Smooth muscle cell (in vitro differentiated cells): ENCODE measurements at regions not wholly inside any gene's neighbourhood (a gene's known extent, or its start where the extent isn't known, plus 50 kb on each side); places are given as distances from the start of the nearest gene placed in this dataset.

ENCODE experiments used
- DNase-seq: peaks from one replicate; lab custom pipeline; 2025; ENCODE audit not compliant: unreplicated experiment; lab: John Stamatoyannopoulos, UW
- H2AFZ ChIP-seq: fragments of 200-600 bp; sonication (generic); 2 replicates; pipeline ENCODE4 v1.6.0; 2016; ENCODE audit warnings: antibody characterized with exemption, low read depth, mild to moderate bottlenecking
- H3F3A ChIP-seq: fragments of 200-600 bp; sonication (generic); 2 replicates; pipeline ENCODE4 v1.6.0; 2017; ENCODE audit warnings: antibody characterized with exemption, low read depth
- H3K27ac ChIP-seq: fragments of 200-600 bp; sonication (generic); 2 replicates; pipeline ENCODE4 v1.5.1; 2016; ENCODE audit warnings: low read depth, mild to moderate bottlenecking
- H3K27me3 ChIP-seq: fragments of 200-600 bp; sonication (generic); 2 replicates; pipeline ENCODE4 v1.6.1; 2016; ENCODE audit warnings: low read depth, mild to moderate bottlenecking
- H3K36me3 ChIP-seq: fragments of 200-600 bp; sonication (generic); 2 replicates; pipeline ENCODE4 v1.5.1; 2016; ENCODE audit warnings: low read depth
- H3K4me1 ChIP-seq: fragments of 200-600 bp; sonication (generic); 2 replicates; pipeline ENCODE4 v1.5.1; 2016; ENCODE audit warnings: low read depth
- H3K4me2 ChIP-seq: fragments of 200-600 bp; sonication (generic); 2 replicates; pipeline ENCODE4 v1.6.0; 2016; ENCODE audit warnings: mild to moderate bottlenecking
- H3K4me3 ChIP-seq: fragments of 200-600 bp; sonication (generic); 2 replicates; pipeline ENCODE4 v1.5.1; 2016; ENCODE audit warnings: mild to moderate bottlenecking
- H3K79me2 ChIP-seq: fragments of 200-600 bp; sonication (generic); 2 replicates; pipeline ENCODE4 v1.6.0; 2016; ENCODE audit warnings: low read depth, mild to moderate bottlenecking
- H3K9ac ChIP-seq: fragments of 200-600 bp; sonication (generic); 2 replicates; pipeline ENCODE4 v1.6.0; 2016; ENCODE audit warnings: low read depth
- H3K9me3 ChIP-seq: fragments of 200-600 bp; sonication (generic); replicated peaks from 2 replicates; pipeline ENCODE4 v1.5.1; 2016; ENCODE audit warnings: low read depth
- H4K20me1 ChIP-seq: fragments of 200-600 bp; sonication (generic); 2 replicates; pipeline ENCODE4 v1.6.0; 2016; ENCODE audit warnings: low read depth
- WGBS: methylation state at CpG from one replicate; pipeline ENCODE4 v1.1.7; 2016; ENCODE audit warnings: low lambda C conversion rate; 5-methylcytosine and 5-hydroxymethylcytosine counted together
- TF ChIP-seq, protein P1 (sequence below): fragments of 200-600 bp; sonication (generic); IDR thresholded peaks from 2 replicates; pipeline ENCODE4 v1.5.1; 2017; ENCODE audit warnings: borderline replicate concordance, mild to moderate bottlenecking, antibody characterized with exemption; ENCODE audit not compliant: insufficient read depth, poor library complexity, severe bottlenecking

DNA sequence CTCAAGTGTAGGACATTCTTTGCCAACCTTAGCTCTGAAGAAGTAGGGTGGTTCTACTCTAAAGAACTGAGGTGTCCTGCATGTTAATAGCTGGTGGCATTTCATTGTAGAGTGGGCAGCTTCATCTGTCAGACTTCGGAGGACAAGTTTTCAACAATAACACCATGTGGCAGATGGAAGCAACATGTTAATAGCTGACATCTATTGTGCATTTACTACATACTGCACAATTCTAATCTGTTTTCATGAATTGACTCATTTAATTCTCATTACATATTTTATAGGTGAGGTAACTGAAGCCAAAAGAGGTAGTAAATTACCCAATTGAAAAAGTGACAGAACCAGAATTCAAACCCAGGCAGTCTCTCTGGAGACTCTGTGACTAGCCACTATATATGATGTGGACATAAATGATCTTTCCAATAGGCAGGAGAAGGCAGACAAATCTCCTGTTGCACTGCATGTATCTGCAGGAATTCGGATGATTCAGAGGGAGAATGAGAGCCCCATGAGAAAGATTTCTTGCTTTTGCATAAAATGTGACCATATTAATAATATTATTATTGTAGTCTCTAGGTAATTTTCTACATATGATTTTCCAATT lies 137.2 kb upstream of the E2F7 start:
- no peak overlapping the region for H2AFZ ChIP-seq
- H3K27ac ChIP-seq, result no peak overlapping the region
- H3K4me1 ChIP-seq, result no peaks in the 10 kb centered on the region
- H4K20me1 ChIP-seq, result no peaks in the 10 kb centered on the region
- DNase-seq, result no peak
- no peak overlapping the region for H3K4me3 ChIP-seq
- H3K27me3 ChIP-seq, result no peaks in the 10 kb centered on the region
- no peaks in the 10 kb centered on the region for H3K36me3 ChIP-seq
- H3K79me2 ChIP-seq, result no peaks in the 10 kb centered on the region
- TF ChIP-seq, protein P1, sequence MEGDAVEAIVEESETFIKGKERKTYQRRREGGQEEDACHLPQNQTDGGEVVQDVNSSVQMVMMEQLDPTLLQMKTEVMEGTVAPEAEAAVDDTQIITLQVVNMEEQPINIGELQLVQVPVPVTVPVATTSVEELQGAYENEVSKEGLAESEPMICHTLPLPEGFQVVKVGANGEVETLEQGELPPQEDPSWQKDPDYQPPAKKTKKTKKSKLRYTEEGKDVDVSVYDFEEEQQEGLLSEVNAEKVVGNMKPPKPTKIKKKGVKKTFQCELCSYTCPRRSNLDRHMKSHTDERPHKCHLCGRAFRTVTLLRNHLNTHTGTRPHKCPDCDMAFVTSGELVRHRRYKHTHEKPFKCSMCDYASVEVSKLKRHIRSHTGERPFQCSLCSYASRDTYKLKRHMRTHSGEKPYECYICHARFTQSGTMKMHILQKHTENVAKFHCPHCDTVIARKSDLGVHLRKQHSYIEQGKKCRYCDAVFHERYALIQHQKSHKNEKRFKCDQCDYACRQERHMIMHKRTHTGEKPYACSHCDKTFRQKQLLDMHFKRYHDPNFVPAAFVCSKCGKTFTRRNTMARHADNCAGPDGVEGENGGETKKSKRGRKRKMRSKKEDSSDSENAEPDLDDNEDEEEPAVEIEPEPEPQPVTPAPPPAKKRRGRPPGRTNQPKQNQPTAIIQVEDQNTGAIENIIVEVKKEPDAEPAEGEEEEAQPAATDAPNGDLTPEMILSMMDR, result no peak
- no peaks in the 10 kb centered on the region for H3K9me3 ChIP-seq
- 93% methylated on average over 2 of the region's 2 CpGs for WGBS
- no peak overlapping the region for H3K4me2 ChIP-seq
- H3K9ac ChIP-seq, result no peak overlapping the region
- H3F3A ChIP-seq, result no peaks in the 10 kb centered on the region

DNA sequence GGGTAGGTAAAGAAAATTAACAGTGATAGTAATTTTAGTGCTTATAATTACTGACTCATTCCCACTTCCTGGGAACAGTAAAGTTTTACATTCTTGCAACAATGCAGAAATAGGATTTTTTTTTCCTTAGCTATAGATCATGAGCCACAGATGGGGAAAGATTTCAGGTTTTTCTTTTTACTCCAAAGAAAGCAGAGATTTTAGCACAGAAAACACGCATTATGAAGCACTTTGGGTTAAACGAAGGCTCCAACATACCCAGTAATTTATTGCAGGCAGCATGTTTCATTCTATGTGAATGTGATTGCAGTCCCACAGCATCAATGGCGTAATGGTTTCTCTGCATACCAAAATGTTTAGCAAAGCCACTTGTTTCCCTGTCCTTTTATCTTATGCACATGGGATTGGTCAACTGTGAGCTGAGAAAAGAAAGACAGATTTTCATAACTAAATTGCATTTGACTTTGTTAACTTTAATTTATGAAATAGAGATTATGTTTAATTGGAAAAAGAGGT lies 124.6 kb upstream of the E2F7 start:
- Histone ChIP-seq H3K9ac (peak overlapping the region; percentile 88), H3K79me2 (no peaks in the 10 kb centered on the region), H3K27me3 (no peaks in the 10 kb centered on the region), H3F3A (peaks cover 5% of the 10 kb centered on the region), H2AFZ (no peak overlapping the region), H3K27ac (peak overlapping the region; percentile 98), H3K4me2 (peak overlapping the region; percentile 78), H4K20me1 (no peaks in the 10 kb centered on the region), H3K4me3 (no peak overlapping the region), H3K36me3 (no peaks in the 10 kb centered on the region), H3K4me1 (peaks cover 4% of the 10 kb centered on the region), H3K9me3 (no peaks in the 10 kb centered on the region)
- 11% methylated on average over 3 of the region's 3 CpGs for WGBS
- no peak for DNase-seq
- TF ChIP-seq, protein P1, result no peak

DNA sequence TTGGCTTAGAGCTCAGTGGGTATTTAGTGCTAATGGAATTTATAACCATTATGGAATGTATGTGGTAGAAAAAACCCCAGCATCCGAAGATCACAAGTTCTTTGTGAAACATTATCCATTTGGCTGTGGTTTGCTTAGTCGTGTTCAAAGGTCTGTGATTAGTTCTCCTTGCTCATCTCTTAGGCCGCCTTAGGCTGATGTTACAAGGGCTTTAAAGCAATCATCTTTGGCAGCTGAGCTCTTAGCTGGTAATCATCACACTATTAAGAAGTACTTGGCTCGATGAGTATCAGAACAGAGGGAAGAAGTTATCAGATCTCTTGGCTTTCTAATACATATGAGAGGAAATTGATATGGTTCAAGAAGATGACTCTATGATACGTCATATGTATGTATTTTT lies 124.1 kb upstream of the E2F7 start:
- Histone ChIP-seq H3K9me3 (no peaks in the 10 kb centered on the region), H3K36me3 (no peaks in the 10 kb centered on the region), H2AFZ (no peak overlapping the region), H3K9ac (peak overlapping the region; percentile 88), H3K4me1 (peaks cover 4% of the 10 kb centered on the region), H4K20me1 (no peaks in the 10 kb centered on the region), H3K27me3 (no peaks in the 10 kb centered on the region), H3K4me3 (no peak overlapping the region), H3K27ac (peak overlapping the region; percentile 98), H3K79me2 (no peaks in the 10 kb centered on the region), H3K4me2 (peak overlapping the region; percentile 78), H3F3A (peaks cover 5% of the 10 kb centered on the region)
- no peak for DNase-seq
- TF ChIP-seq, protein P1, result no peak
- WGBS, result 11% methylated on average over 5 of the region's 5 CpGs

DNA sequence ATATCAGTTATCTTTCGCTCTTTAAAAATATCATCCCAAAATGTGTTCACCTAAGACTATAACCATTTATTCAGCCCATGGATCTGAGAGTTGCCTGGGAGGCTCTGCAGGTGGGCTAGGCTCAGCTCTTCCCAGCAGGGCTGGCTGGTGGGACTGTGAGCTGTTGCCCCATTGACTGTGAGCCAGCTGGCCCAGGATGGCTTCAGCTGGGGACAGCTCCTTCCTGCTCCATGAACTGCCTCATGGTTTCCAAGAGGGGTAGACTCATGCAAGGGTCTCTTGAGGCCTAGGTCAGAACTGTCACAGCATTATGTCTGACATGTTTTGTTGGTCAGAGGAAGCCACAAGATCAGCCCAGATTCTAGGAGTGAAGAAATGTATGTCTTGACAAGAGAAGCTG lies 114.1 kb upstream of the E2F7 start:
- Histone ChIP-seq H3K9ac (no peak overlapping the region), H4K20me1 (no peaks in the 10 kb centered on the region), H3K4me1 (no peaks in the 10 kb centered on the region), H3K9me3 (no peaks in the 10 kb centered on the region), H3K27me3 (no peaks in the 10 kb centered on the region), H3K36me3 (no peaks in the 10 kb centered on the region), H3F3A (no peaks in the 10 kb centered on the region), H2AFZ (no peak overlapping the region), H3K4me3 (no peak overlapping the region), H3K79me2 (no peaks in the 10 kb centered on the region), H3K4me2 (no peak overlapping the region), H3K27ac (no peak overlapping the region)
- WGBS, result 96% methylated on average over 1 of the region's 1 CpG
- TF ChIP-seq, protein P1, result no peak
- no peak for DNase-seq
